Lower lobe of right lung (tissue), 2 donors: ENCODE measurements at regions not wholly inside any gene's neighbourhood (a gene's known extent, or its start where the extent isn't known, plus 50 kb on each side); places are given as distances from the start of the nearest gene placed in this dataset.

Experiments used
- ATAC-seq, 2 donors: fragments of 200-7000 bp; cut with Tn5 transposase; one replicate each; pipeline ENCODE4 v1.9.1; 2020 to 2022; ENCODE audit warnings: mild to moderate bottlenecking in 2 of 2, moderate library complexity in 2 of 2
- DNase-seq: peaks from one replicate; pipeline ENCODE4 v3.0.0-alpha.2; 2020
- H3K27ac ChIP-seq: fragments of 200-600 bp; one replicate; pipeline ENCODE4 v1.8.0; 2022
- H3K27me3 ChIP-seq: fragments of 200-600 bp; one replicate; pipeline ENCODE4 v1.8.0; 2022; ENCODE audit warnings: low read depth
- H3K36me3 ChIP-seq: fragments of 200-600 bp; one replicate; pipeline ENCODE4 v1.8.0; 2022; ENCODE audit warnings: mild to moderate bottlenecking
- H3K4me1 ChIP-seq: fragments of 200-600 bp; one replicate; pipeline ENCODE4 v1.8.0; 2022
- H3K4me3 ChIP-seq: fragments of 200-600 bp; one replicate; pipeline ENCODE4 v1.8.0; 2022; ENCODE audit warnings: mild to moderate bottlenecking
- H3K9me3 ChIP-seq: fragments of 200-600 bp; one replicate; pipeline ENCODE4 v1.8.0; 2022
- intact Hi-C: fragments of 100-400 bp; cut with DNase I; formaldehyde crosslinking; loops from one replicate; pipeline ENCODE4 v1.11.0; 2022
- TF ChIP-seq, protein P1 (sequence below): fragments of 200-600 bp; IDR thresholded peaks from one replicate; pipeline ENCODE4 v1.8.0; 2022; ENCODE audit warnings: antibody characterized with exemption, mild to moderate bottlenecking
- donor health status: DM: no; HTN: yes; CAD: no; lungs with severe emphysema.

- DNase-seq, result no peak
- TF ChIP-seq, protein P1, sequence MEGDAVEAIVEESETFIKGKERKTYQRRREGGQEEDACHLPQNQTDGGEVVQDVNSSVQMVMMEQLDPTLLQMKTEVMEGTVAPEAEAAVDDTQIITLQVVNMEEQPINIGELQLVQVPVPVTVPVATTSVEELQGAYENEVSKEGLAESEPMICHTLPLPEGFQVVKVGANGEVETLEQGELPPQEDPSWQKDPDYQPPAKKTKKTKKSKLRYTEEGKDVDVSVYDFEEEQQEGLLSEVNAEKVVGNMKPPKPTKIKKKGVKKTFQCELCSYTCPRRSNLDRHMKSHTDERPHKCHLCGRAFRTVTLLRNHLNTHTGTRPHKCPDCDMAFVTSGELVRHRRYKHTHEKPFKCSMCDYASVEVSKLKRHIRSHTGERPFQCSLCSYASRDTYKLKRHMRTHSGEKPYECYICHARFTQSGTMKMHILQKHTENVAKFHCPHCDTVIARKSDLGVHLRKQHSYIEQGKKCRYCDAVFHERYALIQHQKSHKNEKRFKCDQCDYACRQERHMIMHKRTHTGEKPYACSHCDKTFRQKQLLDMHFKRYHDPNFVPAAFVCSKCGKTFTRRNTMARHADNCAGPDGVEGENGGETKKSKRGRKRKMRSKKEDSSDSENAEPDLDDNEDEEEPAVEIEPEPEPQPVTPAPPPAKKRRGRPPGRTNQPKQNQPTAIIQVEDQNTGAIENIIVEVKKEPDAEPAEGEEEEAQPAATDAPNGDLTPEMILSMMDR, result no peak
- H3K27ac ChIP-seq, result no peak overlapping the region
- H3K36me3 ChIP-seq, result no peaks in the 10 kb centered on the region
- H3K9me3 ChIP-seq, result no peaks in the 10 kb centered on the region
- H3K27me3 ChIP-seq, result no peaks in the 10 kb centered on the region
- H3K4me3 ChIP-seq, result no peak overlapping the region
- no peak for ATAC-seq
- intact Hi-C loops, result no loop called here
- H3K4me1 ChIP-seq, result no peaks in the 10 kb centered on the region
Observed at GRCh38 chr2:181752301-181752700, 72.0 kb upstream of the NEUROD1 start.

- H3K4me3 ChIP-seq, result no peak overlapping the region
- no peak overlapping the region for H3K27ac ChIP-seq
- no peaks in the 10 kb centered on the region for H3K4me1 ChIP-seq
- DNase-seq, result no peak
- H3K27me3 ChIP-seq, result no peaks in the 10 kb centered on the region
- H3K9me3 ChIP-seq, result no peaks in the 10 kb centered on the region
- intact Hi-C loops, result no loop called here
- no peak for ATAC-seq
- no peaks in the 10 kb centered on the region for H3K36me3 ChIP-seq
- TF ChIP-seq, protein P1, result no peak
Observed at GRCh38 chr2:181753686-181754085, 73.4 kb upstream of the NEUROD1 start.

DNA sequence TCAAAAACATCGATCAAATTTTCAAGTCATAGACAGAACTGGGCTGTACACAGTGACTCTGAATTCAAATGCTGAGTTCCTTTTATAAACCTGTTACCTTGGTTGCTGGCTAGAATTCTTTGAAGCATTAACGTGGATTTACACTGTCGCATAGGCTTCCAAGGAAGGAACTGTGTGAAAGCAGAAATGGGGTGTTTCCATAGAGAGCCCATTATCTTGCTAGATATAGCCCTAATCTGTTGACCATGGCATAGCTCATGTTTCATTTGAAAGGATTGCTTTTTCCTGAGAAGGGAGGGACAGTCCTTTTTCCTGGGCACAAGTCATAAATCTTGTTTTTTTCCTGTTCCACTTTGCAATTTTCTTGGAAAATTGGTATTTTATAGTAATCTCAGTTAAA, 73.8 kb upstream of the NEUROD1 start:
- no peak for ATAC-seq
- no peaks in the 10 kb centered on the region for H3K9me3 ChIP-seq
- no peak for DNase-seq
- no peak overlapping the region for H3K4me3 ChIP-seq
- TF ChIP-seq, protein P1, result no peak
- H3K27ac ChIP-seq, result no peak overlapping the region
- no peaks in the 10 kb centered on the region for H3K4me1 ChIP-seq
- no peaks in the 10 kb centered on the region for H3K27me3 ChIP-seq
- intact Hi-C loops, result no loop called here
- H3K36me3 ChIP-seq, result no peaks in the 10 kb centered on the region

DNA sequence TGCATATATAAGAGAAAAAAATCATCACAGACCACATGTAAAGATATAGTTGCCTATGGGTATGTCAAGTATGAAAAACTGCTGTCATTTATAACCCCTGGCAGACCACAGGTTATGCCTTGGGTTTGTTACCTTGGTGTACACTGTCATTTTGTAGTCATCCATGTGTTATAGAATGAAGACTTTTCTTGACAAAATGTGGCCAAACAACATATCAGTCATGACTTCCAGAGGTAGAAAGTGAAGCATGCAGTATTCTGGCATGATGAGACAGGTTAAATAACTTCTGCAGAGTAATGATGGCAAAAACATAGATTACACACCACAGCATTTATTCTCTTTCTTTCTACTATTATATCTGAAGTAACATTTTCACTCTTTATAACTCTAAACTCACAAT, 74.9 kb upstream of the NEUROD1 start:
- Histone ChIP-seq H3K4me1 (no peaks in the 10 kb centered on the region), H3K27ac (no peak overlapping the region), H3K36me3 (no peaks in the 10 kb centered on the region), H3K4me3 (no peak overlapping the region), H3K9me3 (no peaks in the 10 kb centered on the region), H3K27me3 (no peaks in the 10 kb centered on the region)
- ATAC-seq (no peak), DNase-seq (no peak)
- TF ChIP-seq, protein P1, result no peak
- intact Hi-C loops, result no loop called here

- no peaks in the 10 kb centered on the region for H3K36me3 ChIP-seq
- no peaks in the 10 kb centered on the region for H3K4me1 ChIP-seq
- TF ChIP-seq, protein P1, result no peak
- no peaks in the 10 kb centered on the region for H3K9me3 ChIP-seq
- no peak for DNase-seq
- H3K27me3 ChIP-seq, result no peaks in the 10 kb centered on the region
- H3K27ac ChIP-seq, result no peak overlapping the region
- no peak overlapping the region for H3K4me3 ChIP-seq
- intact Hi-C loops, result no loop called here
- ATAC-seq, result no peak
Observed at GRCh38 chr2:181760521-181760920, 80.2 kb upstream of the NEUROD1 start.

DNA sequence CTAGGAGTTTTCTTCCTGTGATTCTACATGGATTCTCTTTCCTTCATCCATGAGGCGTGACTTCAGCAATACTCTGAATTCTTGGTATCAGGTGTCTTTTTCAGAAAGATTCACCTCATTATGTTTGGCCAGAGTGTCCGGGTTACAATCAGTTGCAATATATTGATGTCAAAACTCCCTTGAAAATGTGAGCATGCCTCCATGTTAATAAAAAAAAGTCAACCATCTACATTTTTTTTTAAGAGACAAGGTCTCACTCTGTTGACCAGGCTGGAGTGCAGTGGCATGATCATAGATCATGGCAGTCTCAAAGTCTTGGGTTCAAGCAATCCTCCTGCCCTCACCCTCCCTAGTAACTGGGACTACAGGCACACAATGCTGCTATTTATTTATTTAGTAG, 80.9 kb upstream of the NEUROD1 start:
- TF ChIP-seq, protein P1, result no peak
- Histone ChIP-seq H3K27me3 (no peaks in the 10 kb centered on the region), H3K36me3 (no peaks in the 10 kb centered on the region), H3K4me1 (no peaks in the 10 kb centered on the region), H3K9me3 (no peaks in the 10 kb centered on the region), H3K27ac (no peak overlapping the region), H3K4me3 (no peak overlapping the region)
- DNase-seq (no peak), ATAC-seq (no peak)
- intact Hi-C loops, result no loop called here
